NCI-H2081 (cell line): ENCODE measurements at regions not wholly inside any gene's neighbourhood (a gene's known extent, or its start where the extent isn't known, plus 50 kb on each side); places are given as distances from the start of the nearest gene placed in this dataset.
A peak's percentile ranks its signal among the peaks of the same experiment; 100 is the strongest.

Experiments used
- DNase-seq, 2 experiments: peaks; one replicate each; lab custom pipeline; 2025; lab: John Stamatoyannopoulos, UW

GRCh38 chr3:104556372-104557078 lies 810.2 kb upstream of the ALCAM start:
- DNase-seq, result no peak

GRCh38 chr3:104561324-104561723 lies 805.4 kb upstream of the ALCAM start:
- DNase-seq, result no peak

- DNase-seq, result peak; percentile 34 to 74
Measured at GRCh38 chr3:104564045-104564643, 802.6 kb upstream of the ALCAM start.

GRCh38 chr3:104566054-104566453 lies 800.7 kb upstream of the ALCAM start:
- DNase-seq, result no peak

GRCh38 chr3:104575634-104576033 lies 791.1 kb upstream of the ALCAM start:
- DNase-seq, result no peak

GRCh38 chr3:104578558-104578957 lies 788.2 kb upstream of the ALCAM start:
- peak in 1 of 2 experiments; percentile 12 for DNase-seq

GRCh38 chr3:104582092-104582491 lies 784.6 kb upstream of the ALCAM start:
- DNase-seq, result no peak

GRCh38 chr3:104584682-104585081 lies 782.0 kb upstream of the ALCAM start:
- DNase-seq, result no peak

GRCh38 chr3:104586344-104586743 lies 780.4 kb upstream of the ALCAM start:
- DNase-seq, result no peak

GRCh38 chr3:104588442-104588841 lies 778.3 kb upstream of the ALCAM start:
- no peak for DNase-seq

- DNase-seq, result no peak
Measured at GRCh38 chr3:104591776-104592175, 774.9 kb upstream of the ALCAM start.

- DNase-seq, result no peak
Measured at GRCh38 chr3:104594491-104594890, 772.2 kb upstream of the ALCAM start.

- peak in 1 of 2 experiments; percentile 30 for DNase-seq
Measured at GRCh38 chr3:104596054-104596453, 770.7 kb upstream of the ALCAM start.

- DNase-seq, result peak; percentile 70 to 88
Measured at GRCh38 chr3:104596551-104596950, 770.2 kb upstream of the ALCAM start.

- DNase-seq, result peak; percentile 62 to 90
Measured at GRCh38 chr3:104598848-104599511, 767.7 kb upstream of the ALCAM start.

- DNase-seq, result peak; percentile 41 to 70
Measured at GRCh38 chr3:104604326-104605010, 762.2 kb upstream of the ALCAM start.

- no peak for DNase-seq
Measured at GRCh38 chr3:104606812-104607211, 759.9 kb upstream of the ALCAM start.

- no peak for DNase-seq
Measured at GRCh38 chr3:104610730-104611652, 755.7 kb upstream of the ALCAM start.

- no peak for DNase-seq
Measured at GRCh38 chr3:104612218-104612617, 754.5 kb upstream of the ALCAM start.

- peak in 1 of 2 experiments; percentile 83 for DNase-seq
Measured at GRCh38 chr3:104614564-104614963, 752.1 kb upstream of the ALCAM start.

- peak; percentile 57 to 68 for DNase-seq
Measured at GRCh38 chr3:104628185-104628789, 738.4 kb upstream of the ALCAM start.
